Fibroblast of villous mesenchyme (primary cell): ENCODE measurements at regions not wholly inside any gene's neighbourhood (a gene's known extent, or its start where the extent isn't known, plus 50 kb on each side); places are given as distances from the start of the nearest gene placed in this dataset.

ENCODE experiments used
- DNase-seq: peaks from one replicate; pipeline ENCODE4 v3.0.0-alpha.2; 2010; ENCODE audit warnings: low read depth
- H3K4me3 ChIP-seq: 2 replicates; pipeline ENCODE4 v1.5.1; 2011; ENCODE audit warnings: low read depth, mild to moderate bottlenecking, low read length
- CTCF ChIP-seq: IDR thresholded peaks from 2 replicates; pipeline ENCODE4 v1.5.1; 2012; ENCODE audit warnings: low read depth, mild to moderate bottlenecking, low read length; ENCODE audit not compliant: insufficient read depth

GRCh38 chr2:107303964-107304363 lies 418.0 kb upstream of the ST6GAL2 start:
- no peak for TF ChIP-seq CTCF
- H3K4me3 ChIP-seq = no peak overlapping the region
- no peak for DNase-seq

GRCh38 chr2:107305966-107306365 lies 420.0 kb upstream of the ST6GAL2 start:
- no peak for TF ChIP-seq CTCF
- H3K4me3 ChIP-seq = no peak overlapping the region
- no peak for DNase-seq

GRCh38 chr2:107306881-107307280 lies 420.9 kb upstream of the ST6GAL2 start:
- H3K4me3 ChIP-seq = no peak overlapping the region
- no peak for DNase-seq
- no peak for TF ChIP-seq CTCF

GRCh38 chr2:107308835-107309234 lies 422.9 kb upstream of the ST6GAL2 start:
- H3K4me3 ChIP-seq = no peak overlapping the region
- DNase-seq = no peak
- no peak for TF ChIP-seq CTCF

GRCh38 chr2:107312240-107312639 lies 426.3 kb upstream of the ST6GAL2 start:
- no peak overlapping the region for H3K4me3 ChIP-seq
- DNase-seq = no peak
- TF ChIP-seq CTCF = no peak

GRCh38 chr2:107313316-107313715 lies 427.3 kb upstream of the ST6GAL2 start:
- DNase-seq = no peak
- H3K4me3 ChIP-seq = no peak overlapping the region
- TF ChIP-seq CTCF = no peak

- no peak for DNase-seq
- no peak for TF ChIP-seq CTCF
Observed at GRCh38 chr2:107320881-107321280, 434.9 kb upstream of the ST6GAL2 start.

More at GRCh38 chr2:107320881-107321280, 434.9 kb upstream of the ST6GAL2 start:
- no peak overlapping the region for H3K4me3 ChIP-seq
